Keratinocyte (primary cell): ENCODE measurements at regions not wholly inside any gene's neighbourhood (a gene's known extent, or its start where the extent isn't known, plus 50 kb on each side); places are given as distances from the start of the nearest gene placed in this dataset.
"Not testable (repeated sequence)": the region's sequence is repeated elsewhere in the genome, so short reads cannot be mapped to it uniquely, and the experiment has no call there.

ENCODE experiments used
- DNase-seq: peaks from one replicate; pipeline ENCODE4 v3.0.0-alpha.2; 2011; ENCODE audit warnings: low read depth, missing footprints, low spot score
- FAIRE-seq: peaks from 2 replicates; lab custom pipeline; 2011; peaks lifted over from hg19 to GRCh38; lab: Jason Lieb, UNC
- H2AFZ ChIP-seq: 2 replicates; pipeline ENCODE4 v1.6.0; 2012; ENCODE audit warnings: low read length, control low read depth, inconsistent platforms; ENCODE audit not compliant: control insufficient read depth
- H3K27ac ChIP-seq: 2 replicates; pipeline ENCODE4 v1.5.1; 2011; ENCODE audit warnings: low read length; ENCODE audit not compliant: control insufficient read depth, insufficient read depth
- H3K27me3 ChIP-seq: 3 replicates; pipeline ENCODE4 v1.6.0; 2011; ENCODE audit warnings: low read length; ENCODE audit not compliant: control insufficient read depth, insufficient read depth; ENCODE audit errors: extremely low read depth
- H3K36me3 ChIP-seq, 2 experiments: 2 replicates in 1 of 2; 3 replicates in 1 of 2; pipeline ENCODE4 v1.5.1; 2011; ENCODE audit warnings: low read length in 2 of 2, mild to moderate bottlenecking in 1 of 2; ENCODE audit not compliant: control insufficient read depth in 2 of 2, insufficient read depth in 2 of 2; ENCODE audit errors: extremely low read depth in 1 of 2
- H3K4me1 ChIP-seq: 3 replicates; pipeline ENCODE4 v1.5.1; 2011; ENCODE audit warnings: low read length; ENCODE audit not compliant: control insufficient read depth, insufficient read depth; ENCODE audit errors: extremely low read depth
- H3K4me2 ChIP-seq: 3 replicates; pipeline ENCODE4 v1.6.0; 2011; ENCODE audit warnings: low read depth, low read length; ENCODE audit not compliant: control insufficient read depth, insufficient read depth; ENCODE audit errors: extremely low read depth
- H3K4me3 ChIP-seq, 3 experiments: fragments of 200-600 bp in 1 of 3; sonication (generic) in 1 of 3; 2 replicates in 2 of 3; 3 replicates in 1 of 3; pipeline ENCODE4 v1.5.1; 2011 to 2016; ENCODE audit warnings: low read length in 3 of 3, mild to moderate bottlenecking in 3 of 3, control low read depth in 2 of 3, inconsistent platforms in 1 of 3, low read depth in 1 of 3, mixed read lengths in 1 of 3, mixed run types in 1 of 3, moderate library complexity in 1 of 3; ENCODE audit not compliant: control insufficient read depth in 2 of 3, insufficient read depth in 2 of 3; ENCODE audit errors: extremely low read depth in 1 of 3
- H3K79me2 ChIP-seq: 2 replicates; pipeline ENCODE4 v1.6.0; 2012; ENCODE audit warnings: low read length; ENCODE audit not compliant: control insufficient read depth, insufficient read depth
- H3K9ac ChIP-seq: 3 replicates; pipeline ENCODE4 v1.6.0; 2011; ENCODE audit warnings: low read length; ENCODE audit not compliant: control insufficient read depth, insufficient read depth; ENCODE audit errors: extremely low read depth
- H3K9me1 ChIP-seq: 3 replicates; pipeline ENCODE4 v1.6.0; 2011; ENCODE audit warnings: low read length; ENCODE audit not compliant: control insufficient read depth, insufficient read depth; ENCODE audit errors: extremely low read depth
- H3K9me3 ChIP-seq: 2 replicates; pipeline ENCODE4 v1.5.1; 2012; ENCODE audit warnings: low read depth, low read length; ENCODE audit not compliant: control insufficient read depth
- H4K20me1 ChIP-seq: 3 replicates; pipeline ENCODE4 v1.6.0; 2011; ENCODE audit warnings: low read length; ENCODE audit not compliant: control insufficient read depth, insufficient read depth; ENCODE audit errors: extremely low read depth
- CTCF ChIP-seq, 3 experiments: IDR thresholded peaks in 1 of 3; conservative IDR thresholded peaks in 1 of 3; optimal IDR thresholded peaks in 1 of 3; 2 replicates in 2 of 3; 3 replicates in 1 of 3; pipeline versions ENCODE3 to v1.5.1; 2011; ENCODE audit warnings: low read length in 3 of 3, mild to moderate bottlenecking in 3 of 3, moderate library complexity in 2 of 3, control low read depth in 1 of 3, inconsistent platforms in 1 of 3; ENCODE audit not compliant: insufficient read depth in 2 of 3; ENCODE audit errors: extremely low read depth in 1 of 3
- EZH2 ChIP-seq: IDR thresholded peaks from one replicate; pipeline ENCODE4 v1.6.1; 2012; ENCODE audit warnings: inconsistent platforms, mild to moderate bottlenecking, low read length, moderate library complexity
- dilution Hi-C: fragments of 300-500 bp; cut with MboI; formaldehyde crosslinking; loops from one replicate; pipeline ENCODE4 v1.7.0; 2020; ENCODE audit warnings: low sequenced_read_pairs; ENCODE audit not compliant: extremely low pct_ligation_motif_present

DNA sequence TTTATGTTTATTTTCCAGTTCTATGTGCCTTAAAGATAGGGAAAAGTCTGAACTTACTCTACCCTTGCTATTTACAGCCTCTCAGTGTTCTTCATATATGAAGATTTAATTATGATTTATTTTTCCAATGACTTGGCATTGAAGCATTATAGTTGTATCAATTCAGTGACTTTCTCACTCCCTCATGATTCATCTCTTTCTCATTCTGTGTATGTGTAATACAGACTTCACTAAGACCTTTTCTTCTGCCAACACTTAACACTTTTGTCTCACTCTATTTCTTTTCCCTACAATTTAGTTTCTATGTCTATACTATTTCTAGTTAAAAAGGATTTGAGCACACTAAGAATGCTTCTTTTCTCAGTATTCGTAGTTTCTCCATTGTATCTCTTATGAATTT lies 1470.3 kb upstream of the ACVR2A start:
- H3K9me1 ChIP-seq = no peaks in the 10 kb centered on the region
- H3K27ac ChIP-seq = no peak overlapping the region
- dilution Hi-C loops = no loop called here
- no peak overlapping the region for H3K9ac ChIP-seq
- no peaks in the 10 kb centered on the region for H3K79me2 ChIP-seq
- H2AFZ ChIP-seq = no peak overlapping the region
- FAIRE-seq = no peak
- DNase-seq = no peak
- no peaks in the 10 kb centered on the region for H3K4me1 ChIP-seq
- no peaks in the 10 kb centered on the region for H3K27me3 ChIP-seq
- H4K20me1 ChIP-seq = no peaks in the 10 kb centered on the region
- H3K9me3 ChIP-seq = no peaks in the 10 kb centered on the region
- H3K4me2 ChIP-seq = no peak overlapping the region
- H3K36me3 ChIP-seq = no peaks in the 10 kb centered on the region
- H3K4me3 ChIP-seq = no peak overlapping the region
- TF ChIP-seq CTCF (optimal IDR thresholded peaks at IDR 0.05 in 1 of 3, IDR thresholded peaks at IDR 0.05 in 1 of 3, conservative IDR thresholded peaks at IDR 0.05 in 1 of 3; ENCODE audit: extremely low read depth in 1 of 3, insufficient read depth in 2 of 3, low read length in 3 of 3) (no peak), EZH2 (no peak)

- H3K4me2 ChIP-seq, FAIRE-seq, H2AFZ ChIP-seq, dilution Hi-C loops, H3K4me3 ChIP-seq, H3K9me3 ChIP-seq, H3K27ac ChIP-seq, H3K4me1 ChIP-seq, H3K79me2 ChIP-seq, H3K27me3 ChIP-seq, DNase-seq, H3K9me1 ChIP-seq, H4K20me1 ChIP-seq, H3K9ac ChIP-seq, H3K36me3 ChIP-seq: not testable (repeated sequence)
These were observed 1473.5 kb upstream of the ACVR2A start for GRCh38 chr2:146371364-146371763.

GRCh38 chr2:146370826-146371225 lies 1474.0 kb upstream of the ACVR2A start:
- no peak overlapping the region for H3K9ac ChIP-seq
- dilution Hi-C loops = no loop called here
- TF ChIP-seq CTCF (optimal IDR thresholded peaks at IDR 0.05 in 1 of 3, IDR thresholded peaks at IDR 0.05 in 1 of 3, conservative IDR thresholded peaks at IDR 0.05 in 1 of 3; ENCODE audit: extremely low read depth in 1 of 3, insufficient read depth in 2 of 3, low read length in 3 of 3) (no peak), EZH2 (no peak)

More at GRCh38 chr2:146370826-146371225, 1474.0 kb upstream of the ACVR2A start:
- Histone ChIP-seq H3K9me1 (no peaks in the 10 kb centered on the region), H3K79me2 (no peaks in the 10 kb centered on the region), H3K4me1 (no peaks in the 10 kb centered on the region), H3K4me3 (no peak overlapping the region), H3K36me3 (no peaks in the 10 kb centered on the region), H3K27ac (no peak overlapping the region), H3K27me3 (no peaks in the 10 kb centered on the region), H2AFZ (no peak overlapping the region), H3K9me3 (no peaks in the 10 kb centered on the region), H3K4me2 (no peak overlapping the region), H4K20me1 (no peaks in the 10 kb centered on the region)
- FAIRE-seq (no peak), DNase-seq (no peak)
